HEK293T (cell line): ENCODE measurements at regions not wholly inside any gene's neighbourhood (a gene's known extent, or its start where the extent isn't known, plus 50 kb on each side); places are given as distances from the start of the nearest gene placed in this dataset.

ENCODE experiments used
- CTCF ChIA-PET: fragments of 350-600 bp; formaldehyde crosslinking; extraction: SDS; loops from one replicate; lab custom pipeline; 2021; ENCODE audit warnings: antibody characterized with exemption, inconsistent platforms; lab: Yijun Ruan, JAX
- POLR2A ChIA-PET: fragments of 350-600 bp; formaldehyde crosslinking; extraction: SDS; loops from one replicate; lab custom pipeline; 2020; ENCODE audit warnings: antibody characterized with exemption, inconsistent platforms; lab: Yijun Ruan, JAX
- DNase-seq: peaks from one replicate; pipeline ENCODE4 v3.0.0; 2012; ENCODE audit warnings: mixed read lengths; ENCODE audit errors: extremely low spot score
- ARNT ChIP-seq: fragments of 450-650 bp; IDR thresholded peaks from 2 replicates; pipeline ENCODE4 v1.6.1; 2017; ENCODE audit warnings: mild to moderate bottlenecking
- BHLHE40 ChIP-seq: fragments of 450-650 bp; IDR thresholded peaks from 2 replicates; pipeline ENCODE4 v1.6.1; 2016; ENCODE audit warnings: mild to moderate bottlenecking, moderate library complexity, borderline replicate concordance
- CTBP1 ChIP-seq: fragments of 450-650 bp; IDR thresholded peaks from 2 replicates; pipeline ENCODE4 v1.6.1; 2016; ENCODE audit warnings: borderline replicate concordance
- ELF4 ChIP-seq: fragments of 450-650 bp; IDR thresholded peaks from 2 replicates; pipeline ENCODE4 v1.6.1; 2017; ENCODE audit warnings: antibody characterized with exemption
- FOXA1 ChIP-seq: fragments of 450-650 bp; IDR thresholded peaks from 2 replicates; pipeline ENCODE4 v1.6.1; 2016; ENCODE audit warnings: mild to moderate bottlenecking
- FOXK2 ChIP-seq: fragments of 450-650 bp; IDR thresholded peaks from 2 replicates; pipeline ENCODE4 v1.6.1; 2016; ENCODE audit warnings: mild to moderate bottlenecking
- FOXM1 ChIP-seq: fragments of 450-650 bp; IDR thresholded peaks from 2 replicates; pipeline ENCODE4 v1.6.1; 2017; ENCODE audit warnings: mild to moderate bottlenecking, borderline replicate concordance
- HDGF ChIP-seq: fragments of 450-650 bp; IDR thresholded peaks from 2 replicates; pipeline ENCODE4 v1.6.1; 2017; ENCODE audit warnings: antibody characterized with exemption, borderline replicate concordance
- L3MBTL2 ChIP-seq: fragments of 450-650 bp; conservative IDR thresholded peaks from 2 replicates; pipeline ENCODE4 v1.6.1; 2016; ENCODE audit warnings: mild to moderate bottlenecking
- LEF1 ChIP-seq: fragments of 450-650 bp; IDR thresholded peaks from 2 replicates; pipeline ENCODE4 v1.6.1; 2017; ENCODE audit warnings: mild to moderate bottlenecking, borderline replicate concordance
- NFRKB ChIP-seq: fragments of 450-650 bp; IDR thresholded peaks from 2 replicates; pipeline ENCODE4 v1.6.1; 2016; ENCODE audit warnings: mild to moderate bottlenecking, moderate library complexity
- PKNOX1 ChIP-seq: fragments of 450-650 bp; IDR thresholded peaks from 2 replicates; pipeline ENCODE4 v1.6.1; 2016
- SP1 ChIP-seq: fragments of 450-650 bp; IDR thresholded peaks from 2 replicates; pipeline ENCODE4 v1.6.1; 2017
- SUZ12 ChIP-seq: fragments of 450-650 bp; IDR thresholded peaks from 2 replicates; pipeline ENCODE4 v1.6.1; 2016; ENCODE audit warnings: mild to moderate bottlenecking
- TARDBP ChIP-seq: fragments of 450-650 bp; IDR thresholded peaks from 2 replicates; pipeline ENCODE4 v1.6.1; 2016
- ZNF384 ChIP-seq: fragments of 450-650 bp; IDR thresholded peaks from 2 replicates; pipeline ENCODE4 v1.6.1; 2016

- peak; percentile 9 for DNase-seq
- ChIA-PET POLR2A (no interaction called here), CTCF (no interaction called here)
- TF ChIP-seq PKNOX1 (peak; percentile 73), ARNT (no peak)
Measured at GRCh38 chr9:18067548-18068120, 406.3 kb upstream of the ADAMTSL1 start.

DNA sequence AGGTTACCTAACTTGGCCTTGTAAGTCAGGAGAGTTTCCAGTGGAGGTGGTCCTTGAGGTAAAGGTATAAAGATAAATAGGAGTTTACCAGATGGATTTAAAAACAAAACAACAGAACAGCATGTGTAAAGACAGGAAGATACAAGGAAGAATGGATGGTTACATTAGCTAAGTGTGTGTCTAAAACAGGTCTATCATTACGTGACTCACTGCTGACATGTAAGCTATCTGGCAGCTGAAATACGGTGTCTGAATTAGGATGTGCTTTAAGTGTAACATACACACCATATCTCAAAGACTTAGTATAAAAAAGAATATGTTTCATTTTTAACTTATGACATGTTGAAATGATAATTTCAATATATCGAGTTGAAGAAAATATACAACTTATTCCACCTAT, 405.1 kb upstream of the ADAMTSL1 start:
- TF ChIP-seq L3MBTL2 (no peak), SUZ12 (no peak), TARDBP (no peak), PKNOX1 (no peak), NFRKB (no peak), FOXM1 (no peak), HDGF (no peak), ZNF384 (no peak), ELF4 (no peak), SP1 (no peak), CTBP1 (no peak), BHLHE40 (no peak), LEF1 (no peak), ARNT (no peak), FOXA1 (no peak)
- ChIA-PET CTCF (no interaction called here), POLR2A (no interaction called here)
- no peak for DNase-seq

DNA sequence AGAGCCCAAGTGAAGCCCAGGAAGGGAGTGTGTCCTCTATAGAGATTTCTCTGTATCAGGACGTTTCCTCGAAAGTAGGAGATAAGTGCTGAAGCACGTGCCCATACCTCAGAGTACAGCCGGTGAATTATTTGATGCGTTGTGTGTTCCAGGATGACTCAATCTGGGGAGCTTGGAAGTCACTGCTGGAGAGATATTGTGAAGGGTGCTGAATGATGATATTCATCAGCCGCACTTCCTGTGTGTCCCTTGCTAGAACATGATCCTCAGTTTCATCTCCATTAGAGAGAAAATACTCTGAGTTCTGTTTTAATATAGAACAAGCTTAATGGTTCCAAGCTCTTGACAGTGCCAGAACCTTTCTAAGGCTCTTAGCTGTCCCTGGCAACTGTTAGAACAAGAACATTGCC, 402.3 kb upstream of the ADAMTSL1 start:
- ChIA-PET CTCF (no interaction called here), POLR2A (no interaction called here)
- TF ChIP-seq FOXK2, result no peak
- no peak for TF ChIP-seq ARNT
- TF ChIP-seq SUZ12, result no peak
- no peak for TF ChIP-seq HDGF
- TF ChIP-seq FOXA1, result no peak
- no peak for TF ChIP-seq ZNF384
- TF ChIP-seq NFRKB, result no peak
- TF ChIP-seq ELF4, result no peak
- no peak for TF ChIP-seq SP1
- TF ChIP-seq PKNOX1, result no peak
- no peak for TF ChIP-seq TARDBP
- no peak for TF ChIP-seq L3MBTL2
- DNase-seq, result no peak

- TF ChIP-seq TARDBP (no peak), FOXK2 (no peak), LEF1 (no peak), PKNOX1 (no peak), HDGF (no peak), FOXM1 (no peak), ELF4 (no peak), ZNF384 (no peak), CTBP1 (no peak)
Measured at GRCh38 chr9:18073002-18073401, 401.0 kb upstream of the ADAMTSL1 start.

DNA sequence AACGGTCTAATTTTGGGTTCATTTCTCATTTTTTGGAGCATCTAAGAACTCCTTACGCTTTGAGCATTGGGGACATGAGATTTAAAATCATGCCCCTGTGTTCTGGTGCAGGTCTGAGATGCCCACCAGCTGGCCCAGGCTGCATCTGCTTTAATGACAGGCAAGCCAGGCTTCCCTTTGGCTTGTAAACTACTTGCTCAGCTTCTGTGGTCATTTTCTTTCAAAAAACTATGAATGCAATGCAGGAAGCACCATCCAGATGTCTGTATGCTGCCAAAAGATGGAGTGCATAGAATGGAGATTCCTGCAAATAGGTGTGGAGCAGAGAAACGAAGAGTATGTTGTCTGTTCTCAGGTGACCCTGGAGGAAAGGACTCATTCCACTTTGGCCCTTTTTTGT, 399.9 kb upstream of the ADAMTSL1 start:
- DNase-seq, result no peak
- ChIA-PET CTCF (no interaction called here), POLR2A (no interaction called here)
- TF ChIP-seq ARNT (no peak), TARDBP (no peak), PKNOX1 (no peak), HDGF (no peak), FOXM1 (no peak), FOXA1 (no peak), BHLHE40 (no peak), SP1 (no peak), FOXK2 (no peak), LEF1 (no peak)

More at GRCh38 chr9:18073002-18073401, 401.0 kb upstream of the ADAMTSL1 start:
- DNase-seq, result no peak
- POLR2A ChIA-PET, result no interaction called here
- CTCF ChIA-PET, result no interaction called here
